A673 (cell line): ENCODE measurements at regions not wholly inside any gene's neighbourhood (a gene's known extent, or its start where the extent isn't known, plus 50 kb on each side); places are given as distances from the start of the nearest gene placed in this dataset.

ENCODE experiments used
- BruUV-seq: library from RNA; stranded (reverse); fragments of 400-500 nt; replicated peaks from 2 replicates; lab custom pipeline; 2021; lab: Mats Ljungman, UMichigan
- CTCF ChIA-PET: fragments of 300-600 bp; sonication (Branson Sonifier 250); formaldehyde crosslinking; loops from one replicate; lab custom pipeline; 2022; ENCODE audit warnings: antibody characterized with exemption; lab: Charles Lee
- POLR2A ChIA-PET: fragments of 300-600 bp; sonication (Branson Sonifier 250); formaldehyde crosslinking; loops from one replicate; lab custom pipeline; 2022; ENCODE audit warnings: antibody characterized with exemption; ENCODE audit not compliant: low non-redundant PET; lab: Charles Lee
- DNase-seq: peaks from one replicate; pipeline ENCODE4 v3.0.0-alpha.2; 2015; ENCODE audit warnings: low spot score
- H3K27ac ChIP-seq: fragments of 200-600 bp; sonication (generic); 2 replicates; pipeline ENCODE4 v1.5.1; 2016; ENCODE audit warnings: mixed run types, low read depth, mild to moderate bottlenecking, mixed read lengths, antibody characterized with exemption, low read length; ENCODE audit not compliant: poor library complexity, severe bottlenecking
- H3K27me3 ChIP-seq: fragments of 200-600 bp; sonication (generic); replicated peaks from 2 replicates; pipeline ENCODE4 v1.6.1; 2017; ENCODE audit warnings: mixed run types, low read depth, mild to moderate bottlenecking, mixed read lengths, antibody characterized with exemption, low read length; ENCODE audit not compliant: insufficient read depth, poor library complexity
- H3K36me3 ChIP-seq: fragments of 200-600 bp; sonication (generic); 2 replicates; pipeline ENCODE4 v1.6.1; 2016; ENCODE audit warnings: mixed run types, mild to moderate bottlenecking, mixed read lengths, antibody characterized with exemption, low read length; ENCODE audit not compliant: insufficient read depth, poor library complexity, severe bottlenecking
- H3K4me1 ChIP-seq: fragments of 200-600 bp; sonication (generic); 2 replicates; pipeline ENCODE4 v1.6.1; 2017; ENCODE audit warnings: mixed run types, mild to moderate bottlenecking, mixed read lengths, antibody characterized with exemption, low read length; ENCODE audit not compliant: insufficient read depth, poor library complexity, severe bottlenecking
- H3K4me3 ChIP-seq: fragments of 200-600 bp; sonication (generic); 2 replicates; pipeline ENCODE4 v1.5.1; 2016; ENCODE audit warnings: low read depth, mixed run types, mild to moderate bottlenecking, mixed read lengths, low read length; ENCODE audit not compliant: poor library complexity, severe bottlenecking
- H3K9me3 ChIP-seq: fragments of 200-600 bp; sonication (generic); 2 replicates; pipeline ENCODE4 v1.6.1; 2016; ENCODE audit warnings: mixed run types, low read depth, mild to moderate bottlenecking, mixed read lengths, antibody characterized with exemption, low read length; ENCODE audit not compliant: poor library complexity, severe bottlenecking
- CTCF ChIP-seq: fragments of 300-800, 200-600 bp; sonication (generic); conservative IDR thresholded peaks from 2 replicates; pipeline ENCODE4 v1.5.1; 2017; ENCODE audit warnings: low read depth, mild to moderate bottlenecking, antibody characterized with exemption, low read length, moderate library complexity, mixed read lengths
- EZH2 ChIP-seq: fragments of 200-600 bp; sonication (generic); IDR thresholded peaks from 2 replicates; pipeline ENCODE4 v1.6.1; 2017; ENCODE audit warnings: borderline replicate concordance, low read depth, mild to moderate bottlenecking, mixed read lengths, antibody characterized with exemption, low read length; ENCODE audit not compliant: poor library complexity, severe bottlenecking
- intact Hi-C: fragments of 100-400 bp; cut with micrococcal nuclease; formaldehyde crosslinking; loops from one replicate; pipeline ENCODE4 v1.10.0; 2022; ENCODE audit not compliant: unreplicated experiment

GRCh38 chr9:96086936-96087571, 211.6 kb downstream of the ERCC6L2 start:
- Histone ChIP-seq H3K4me3 (no peak overlapping the region), H3K36me3 (no peaks in the 10 kb centered on the region), H3K9me3 (no peaks in the 10 kb centered on the region), H3K27me3 (peaks cover 11% of the 10 kb centered on the region), H3K4me1 (no peaks in the 10 kb centered on the region), H3K27ac (no peak overlapping the region)
- intact Hi-C loops, result no loop called here
- ChIA-PET POLR2A (no interaction called here), CTCF (no interaction called here)
- no peak for DNase-seq
- TF ChIP-seq EZH2 (no peak), CTCF (no peak)
- BruUV-seq, result no TSS peak

GRCh38 chr9:96085491-96086143, 210.1 kb downstream of the ERCC6L2 start:
- Histone ChIP-seq H3K27me3 (peaks cover 15% of the 10 kb centered on the region), H3K4me3 (no peak overlapping the region), H3K36me3 (no peaks in the 10 kb centered on the region), H3K4me1 (no peaks in the 10 kb centered on the region), H3K27ac (no peak overlapping the region), H3K9me3 (no peaks in the 10 kb centered on the region)
- intact Hi-C loops, result no loop called here
- DNase-seq, result no peak
- POLR2A ChIA-PET, result no interaction called here
- TF ChIP-seq CTCF (no peak), EZH2 (no peak)
- CTCF ChIA-PET, result no interaction called here
- no TSS peak for BruUV-seq

GRCh38 chr9:96084331-96084734, 208.8 kb downstream of the ERCC6L2 start:
- no peak for TF ChIP-seq EZH2
- no peak for TF ChIP-seq CTCF
- H3K4me3 ChIP-seq, result no peak overlapping the region
- no peaks in the 10 kb centered on the region for H3K4me1 ChIP-seq
- ChIA-PET POLR2A (no interaction called here), CTCF (no interaction called here)
- intact Hi-C loops, result no loop called here
- H3K27ac ChIP-seq, result no peak overlapping the region
- no peaks in the 10 kb centered on the region for H3K9me3 ChIP-seq
- no TSS peak for BruUV-seq
- H3K36me3 ChIP-seq, result no peaks in the 10 kb centered on the region
- DNase-seq, result no peak
- H3K27me3 ChIP-seq, result peaks cover 15% of the 10 kb centered on the region
